Gastrocnemius medialis (tissue), 4 donors: ENCODE measurements at regions not wholly inside any gene's neighbourhood (a gene's known extent, or its start where the extent isn't known, plus 50 kb on each side); places are given as distances from the start of the nearest gene placed in this dataset.

ENCODE experiments used
- CTCF ChIP-seq, 5 experiments: fragments of 450-650 bp in 3 of 5; fragments of 200-600 bp in 2 of 5; sonication (generic) in 2 of 5; IDR thresholded peaks in 4 of 5; conservative IDR thresholded peaks in 1 of 5; 1 replicate in 4 of 5; 2 replicates in 1 of 5; pipeline ENCODE4 v1.5.1; 2016 to 2019; ENCODE audit warnings: antibody characterized with exemption in 5 of 5, mild to moderate bottlenecking in 3 of 5, moderate library complexity in 3 of 5
- POLR2A ChIP-seq, 2 donors: fragments of 450-650 bp; IDR thresholded peaks; one replicate each; pipeline ENCODE4 v1.6.1; 2017; ENCODE audit warnings: antibody characterized with exemption in 2 of 2, mild to moderate bottlenecking in 2 of 2, moderate library complexity in 2 of 2

- TF ChIP-seq CTCF (IDR thresholded peaks at IDR 0.05 in 4 of 5, conservative IDR thresholded peaks at IDR 0.05 in 1 of 5) (no peak), POLR2A (IDR thresholded peaks at IDR 0.05) (no peak)
Measured at GRCh38 chr13:106985481-106985880, 417.5 kb upstream of the ARGLU1 start.
